IPS-18c (cell line): ENCODE measurements at regions not wholly inside any gene's neighbourhood (a gene's known extent, or its start where the extent isn't known, plus 50 kb on each side); places are given as distances from the start of the nearest gene placed in this dataset.
"Not testable (repeated sequence)": the region's sequence is repeated elsewhere in the genome, so short reads cannot be mapped to it uniquely, and the experiment has no call there.

ENCODE experiments used
- H3K4me3 ChIP-seq: 2 replicates; pipeline ENCODE4 v1.7.0; 2013; ENCODE audit warnings: low read depth, mild to moderate bottlenecking, low read length, moderate library complexity; ENCODE audit not compliant: insufficient read depth
- H3K9me3 ChIP-seq: one replicate; pipeline ENCODE4 v1.6.1; 2013; ENCODE audit warnings: mild to moderate bottlenecking, low read length, moderate library complexity; ENCODE audit not compliant: control insufficient read depth, insufficient read depth

- H3K9me3 ChIP-seq: no peaks in the 10 kb centered on the region
- H3K4me3 ChIP-seq: no peak overlapping the region
Observed at GRCh38 chr3:182122779-182123178, 411.1 kb downstream of the SOX2 start.

GRCh38 chr3:182124187-182124586, 412.5 kb downstream of the SOX2 start:
- H3K4me3 ChIP-seq: no peak overlapping the region
- H3K9me3 ChIP-seq: no peaks in the 10 kb centered on the region

- no peaks in the 10 kb centered on the region for H3K9me3 ChIP-seq
- no peak overlapping the region for H3K4me3 ChIP-seq
Observed at GRCh38 chr3:182124716-182125115, 413.0 kb downstream of the SOX2 start.

- H3K4me3 ChIP-seq: no peak overlapping the region
Observed at GRCh38 chr3:182129740-182130139, 418.0 kb downstream of the SOX2 start.

GRCh38 chr3:182133752-182134151, 422.0 kb downstream of the SOX2 start:
- H3K9me3 ChIP-seq: no peaks in the 10 kb centered on the region
- no peak overlapping the region for H3K4me3 ChIP-seq

More at GRCh38 chr3:182129740-182130139, 418.0 kb downstream of the SOX2 start:
- no peaks in the 10 kb centered on the region for H3K9me3 ChIP-seq

GRCh38 chr3:182135056-182135455, 423.3 kb downstream of the SOX2 start:
- no peaks in the 10 kb centered on the region for H3K9me3 ChIP-seq

GRCh38 chr3:182136008-182136910, 424.5 kb downstream of the SOX2 start:
- no peak overlapping the region for H3K4me3 ChIP-seq
- no peaks in the 10 kb centered on the region for H3K9me3 ChIP-seq

More at GRCh38 chr3:182135056-182135455, 423.3 kb downstream of the SOX2 start:
- H3K4me3 ChIP-seq: no peak overlapping the region

- no peak overlapping the region for H3K4me3 ChIP-seq
- H3K9me3 ChIP-seq: no peaks in the 10 kb centered on the region
Observed at GRCh38 chr3:182138393-182138792, 426.7 kb downstream of the SOX2 start.

GRCh38 chr3:182139627-182140357, 428.1 kb downstream of the SOX2 start:
- Histone ChIP-seq H3K9me3 (no peaks in the 10 kb centered on the region), H3K4me3 (no peak overlapping the region)

GRCh38 chr3:182142928-182143327, 431.2 kb downstream of the SOX2 start:
- Histone ChIP-seq H3K9me3 (no peaks in the 10 kb centered on the region), H3K4me3 (no peak overlapping the region)

GRCh38 chr3:182143903-182144302, 432.2 kb downstream of the SOX2 start:
- Histone ChIP-seq H3K9me3 (no peaks in the 10 kb centered on the region), H3K4me3 (no peak overlapping the region)

GRCh38 chr3:182148360-182148759, 436.6 kb downstream of the SOX2 start:
- H3K9me3 ChIP-seq: no peaks in the 10 kb centered on the region
- no peak overlapping the region for H3K4me3 ChIP-seq

- Histone ChIP-seq H3K4me3 (no peak overlapping the region), H3K9me3 (no peaks in the 10 kb centered on the region)
Observed at GRCh38 chr3:182149594-182149993, 437.9 kb downstream of the SOX2 start.

- H3K4me3 ChIP-seq, H3K9me3 ChIP-seq: not testable (repeated sequence)
Observed at GRCh38 chr3:182156326-182156725, 444.6 kb downstream of the SOX2 start.

- H3K9me3 ChIP-seq: no peaks in the 10 kb centered on the region
- H3K4me3 ChIP-seq: no peak overlapping the region
Observed at GRCh38 chr3:182165234-182165633, 453.5 kb downstream of the SOX2 start.

GRCh38 chr3:182172534-182172933, 460.8 kb downstream of the SOX2 start:
- Histone ChIP-seq H3K4me3 (no peak overlapping the region), H3K9me3 (no peaks in the 10 kb centered on the region)

GRCh38 chr3:182178488-182179200, 466.9 kb downstream of the SOX2 start:
- Histone ChIP-seq H3K4me3 (no peak overlapping the region), H3K9me3 (no peaks in the 10 kb centered on the region)
